Colonic mucosa (tissue), 4 donors: ENCODE measurements at regions not wholly inside any gene's neighbourhood (a gene's known extent, or its start where the extent isn't known, plus 50 kb on each side); places are given as distances from the start of the nearest gene placed in this dataset.

Experiments
- DNase-seq: peaks from one replicate; pipeline ENCODE4 v3.0.0-alpha.2; 2020
- H3K27ac ChIP-seq: fragments of 200-600 bp; one replicate; pipeline ENCODE4 v1.8.0; 2021
- H3K27me3 ChIP-seq: fragments of 200-600 bp; one replicate; pipeline ENCODE4 v1.8.0; 2021
- H3K36me3 ChIP-seq: fragments of 200-600 bp; one replicate; pipeline ENCODE4 v1.8.0; 2021
- H3K4me1 ChIP-seq: fragments of 200-600 bp; one replicate; pipeline ENCODE4 v1.8.0; 2021; ENCODE audit warnings: mild to moderate bottlenecking
- H3K4me3 ChIP-seq: fragments of 200-600 bp; one replicate; pipeline ENCODE4 v1.8.0; 2021
- H3K9ac ChIP-seq, 2 donors: one replicate each; pipeline ENCODE4 v1.7.0; 2013; ENCODE audit warnings: control low read depth in 2 of 2, low read depth in 2 of 2, low read length in 2 of 2
- H3K9me3 ChIP-seq: fragments of 200-600 bp; one replicate; pipeline ENCODE4 v1.8.0; 2021
- CTCF ChIP-seq: fragments of 200-600 bp; IDR thresholded peaks from one replicate; pipeline ENCODE4 v1.8.0; 2022; ENCODE audit warnings: antibody characterized with exemption, mild to moderate bottlenecking
- intact Hi-C: fragments of 100-400 bp; cut with DNase I; formaldehyde crosslinking; loops from one replicate; pipeline ENCODE4 v1.14.1; 2022
- donor health status: healthy.
- donor health status: DM: no; HTN: no; CAD: no.
- donor health status: DM: no; HTN: no; CAD: no.

DNA sequence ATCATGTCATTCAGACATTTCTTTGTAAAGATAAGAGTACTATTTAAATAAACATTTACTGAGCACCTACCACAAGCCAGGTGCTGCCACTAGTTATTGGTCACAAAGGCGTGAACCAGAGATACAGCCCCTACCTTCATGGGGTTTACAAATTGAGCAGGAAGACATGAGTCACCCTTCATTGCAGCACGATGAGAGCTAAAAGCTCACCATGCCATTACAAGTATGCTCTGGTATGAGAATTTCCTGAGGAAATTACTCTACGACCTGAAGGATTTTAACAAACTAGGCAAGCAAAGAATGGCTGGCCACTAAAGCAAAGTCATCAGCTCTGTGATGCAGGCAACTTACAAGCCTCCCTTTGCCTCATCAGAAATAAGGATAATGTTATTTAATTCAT is 346.8 kb downstream of the BRINP2 start:
- Histone ChIP-seq H3K9me3 (no peaks in the 10 kb centered on the region), H3K4me1 (no peaks in the 10 kb centered on the region), H3K4me3 (no peak overlapping the region), H3K9ac (no peak overlapping the region), H3K27ac (no peak overlapping the region), H3K27me3 (no peaks in the 10 kb centered on the region), H3K36me3 (no peaks in the 10 kb centered on the region)
- TF ChIP-seq CTCF = no peak
- intact Hi-C loops = no loop called here
- no peak for DNase-seq

DNA sequence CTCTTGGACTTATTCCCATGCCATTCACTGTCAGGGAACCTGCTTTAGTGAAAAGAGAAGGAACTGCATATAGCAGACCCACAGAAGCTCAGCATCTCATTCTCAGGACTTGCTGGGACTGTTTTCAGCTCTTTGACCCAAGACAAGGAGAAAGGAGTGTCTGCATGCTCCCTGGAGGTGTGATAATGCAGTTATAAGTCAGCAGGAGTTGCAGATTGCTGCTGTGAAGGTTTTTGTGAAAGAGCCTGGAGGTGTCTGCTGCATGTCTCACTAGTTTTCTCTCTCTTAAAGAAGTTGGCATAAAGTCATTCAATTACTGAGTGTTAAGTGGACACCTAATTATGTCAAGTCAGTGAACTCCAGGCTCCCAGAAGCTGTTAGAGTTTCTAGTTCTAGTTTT is 343.4 kb downstream of the BRINP2 start:
- intact Hi-C loops = no loop called here

DNA sequence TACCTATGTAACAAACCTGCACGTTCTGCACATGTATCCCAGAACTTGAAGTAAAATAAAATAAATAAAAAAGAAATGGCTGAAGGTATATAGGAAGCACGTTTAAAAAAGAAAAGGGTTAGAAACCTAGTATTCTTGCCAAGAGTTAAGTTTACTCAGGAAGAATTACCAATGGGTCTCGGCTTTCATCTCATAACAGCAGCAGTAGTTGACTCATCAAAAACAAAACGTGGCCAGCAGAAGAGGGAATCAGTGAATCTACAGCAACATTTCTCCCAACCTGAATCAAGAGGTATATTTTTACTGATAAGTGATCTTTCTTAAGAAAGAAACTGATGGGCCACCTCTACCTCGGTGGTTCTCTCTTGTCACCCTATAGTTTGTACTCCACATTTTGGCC is 340.3 kb downstream of the BRINP2 start:
- DNase-seq = no peak
- no peak overlapping the region for H3K27ac ChIP-seq
- intact Hi-C loops = no loop called here
- H3K36me3 ChIP-seq = no peaks in the 10 kb centered on the region
- TF ChIP-seq CTCF = no peak
- no peaks in the 10 kb centered on the region for H3K27me3 ChIP-seq
- no peak overlapping the region for H3K4me3 ChIP-seq
- no peaks in the 10 kb centered on the region for H3K4me1 ChIP-seq
- no peaks in the 10 kb centered on the region for H3K9me3 ChIP-seq
- H3K9ac ChIP-seq = no peak overlapping the region

More for the DNA sequence above, 343.4 kb downstream of the BRINP2 start:
- no peak for TF ChIP-seq CTCF
- Histone ChIP-seq H3K4me3 (no peak overlapping the region), H3K36me3 (no peaks in the 10 kb centered on the region), H3K27ac (no peak overlapping the region), H3K9me3 (no peaks in the 10 kb centered on the region), H3K9ac (no peak overlapping the region), H3K27me3 (no peaks in the 10 kb centered on the region), H3K4me1 (no peaks in the 10 kb centered on the region)
- DNase-seq = no peak

DNA sequence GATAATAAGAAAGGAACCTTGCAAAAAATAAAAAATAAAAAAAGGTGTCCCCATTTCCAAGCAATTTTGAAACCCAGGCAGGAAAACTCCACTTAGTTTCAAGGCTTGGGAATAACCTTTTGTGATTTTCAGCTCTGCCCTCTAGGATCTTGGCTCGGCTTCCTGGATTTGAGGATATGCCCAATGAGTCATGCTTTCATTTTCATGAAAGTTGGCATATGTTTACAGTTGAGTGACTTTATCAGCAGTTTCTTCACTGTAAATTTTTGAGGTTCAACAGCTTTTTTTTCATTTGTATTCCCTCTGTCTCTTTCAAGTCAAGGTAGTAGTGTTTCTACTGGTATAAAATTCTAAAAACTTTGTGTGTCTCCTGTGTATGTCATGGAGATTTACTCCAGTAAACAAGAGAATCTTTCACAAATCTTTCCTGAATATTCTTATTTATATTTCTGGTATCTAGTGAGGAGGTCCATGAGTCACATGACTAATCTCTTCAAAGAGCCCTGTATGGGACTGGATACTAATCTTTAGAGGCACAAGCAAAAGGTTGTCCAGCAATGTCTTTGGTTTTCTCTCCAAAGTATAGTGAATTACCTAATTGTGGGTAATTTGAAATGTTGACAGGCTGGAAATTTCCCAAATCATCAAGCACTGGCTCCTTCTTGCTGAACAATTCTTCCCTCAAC is 335.3 kb downstream of the BRINP2 start:
- Histone ChIP-seq H3K9ac (no peak overlapping the region), H3K27me3 (no peaks in the 10 kb centered on the region), H3K27ac (no peak overlapping the region), H3K4me3 (no peak overlapping the region), H3K9me3 (no peaks in the 10 kb centered on the region), H3K4me1 (no peaks in the 10 kb centered on the region), H3K36me3 (no peaks in the 10 kb centered on the region)
- TF ChIP-seq CTCF = no peak
- DNase-seq = no peak
- intact Hi-C loops = no loop called here

GRCh38 chr1:177495878-177496277 is 325.1 kb downstream of the BRINP2 start:
- intact Hi-C loops = no loop called here
- H3K9ac ChIP-seq = no peak overlapping the region
- no peaks in the 10 kb centered on the region for H3K4me1 ChIP-seq
- H3K4me3 ChIP-seq = no peak overlapping the region
- TF ChIP-seq CTCF = no peak
- no peak for DNase-seq
- no peaks in the 10 kb centered on the region for H3K9me3 ChIP-seq
- no peaks in the 10 kb centered on the region for H3K27me3 ChIP-seq
- H3K27ac ChIP-seq = no peak overlapping the region
- H3K36me3 ChIP-seq = no peaks in the 10 kb centered on the region
